ENCODE measurements at regions not wholly inside any gene's neighbourhood (a gene's known extent, or its start where the extent isn't known, plus 50 kb on each side); places are given as distances from the start of the nearest gene placed in this dataset.

DNA sequence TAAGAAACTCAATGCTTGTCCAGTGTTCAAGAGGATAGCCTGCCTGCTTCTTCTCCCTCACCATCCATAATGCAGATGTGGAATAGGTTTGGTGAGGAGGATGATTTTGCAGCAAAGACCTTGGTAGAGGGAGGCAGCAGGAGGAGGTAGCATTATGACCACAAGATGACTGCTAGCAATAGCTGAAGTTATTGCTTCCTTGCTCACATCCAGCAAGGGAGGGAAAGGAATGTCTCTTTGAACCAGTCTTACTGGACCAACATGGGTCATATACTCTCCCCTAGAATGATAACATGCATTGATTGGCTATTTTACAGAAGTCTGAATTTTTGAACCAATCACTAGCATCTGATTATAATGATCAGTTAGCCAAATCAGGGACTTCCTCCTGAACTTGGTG, 607.6 kb downstream of the EBF1 start:
- TF ChIP-seq CTCF (IDR thresholded peaks at IDR 0.05) = no peak
- H3K36me3 ChIP-seq = no peaks in the 10 kb centered on the region
- DNase-seq (ENCODE audit: low spot score) = no peak

DNA sequence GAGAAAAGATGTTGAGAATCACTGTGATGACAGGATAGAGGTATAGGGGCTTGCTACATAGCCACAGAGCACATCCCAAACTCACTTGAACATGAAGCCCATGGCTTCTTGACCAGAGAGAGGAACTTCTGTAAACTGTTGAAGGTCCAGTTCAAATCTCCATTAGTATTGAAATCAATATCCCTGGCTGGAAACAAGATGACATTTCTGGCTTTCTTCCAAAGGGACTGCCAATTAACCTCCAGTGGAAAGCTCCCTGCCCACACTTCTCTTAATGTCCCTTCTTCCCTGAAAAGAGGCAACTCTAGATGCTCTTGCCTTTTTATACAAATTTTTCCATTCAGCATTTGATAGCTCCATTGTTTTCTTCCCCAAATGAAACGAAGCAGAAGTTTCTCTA, 612.1 kb downstream of the EBF1 start:
- peak overlapping the region in 1 of 2 donors; percentile 20 for H3K27ac ChIP-seq

More for the DNA sequence above, 607.6 kb downstream of the EBF1 start:
- H3K27ac ChIP-seq = no peak overlapping the region
- H3K4me1 ChIP-seq = no peaks in the 10 kb centered on the region
- H3K9me3 ChIP-seq = no peaks in the 10 kb centered on the region
- H3K27me3 ChIP-seq = no peaks in the 10 kb centered on the region
- no peak overlapping the region for H3K4me3 ChIP-seq

DNA sequence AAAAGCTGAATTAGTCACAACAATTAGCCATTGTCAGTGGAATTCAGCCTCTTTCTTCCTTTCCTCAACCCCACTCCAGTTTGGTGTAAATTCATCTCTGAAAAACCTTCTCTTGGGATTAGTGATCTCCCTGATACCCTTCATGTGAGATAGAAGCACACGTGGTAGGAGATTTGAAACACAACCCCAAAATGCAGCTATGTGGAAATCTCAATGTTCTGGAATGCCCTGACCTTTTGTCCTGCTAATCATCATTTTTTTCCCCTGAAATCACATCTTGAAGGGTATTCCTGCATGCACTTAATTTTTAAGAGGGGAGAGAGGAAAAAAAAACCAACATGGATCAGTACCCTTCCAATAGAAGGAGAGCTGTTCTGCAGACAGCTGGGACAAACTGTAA, 612.6 kb downstream of the EBF1 start:
- no peaks in the 10 kb centered on the region for H3K36me3 ChIP-seq
- no peaks in the 10 kb centered on the region for H3K9me3 ChIP-seq
- no peak for TF ChIP-seq CTCF (IDR thresholded peaks at IDR 0.05)
- no peaks in the 10 kb centered on the region for H3K27me3 ChIP-seq
- peak overlapping the region in 1 of 2 donors; percentile 31 for H3K27ac ChIP-seq
- H3K4me1 ChIP-seq = peaks cover 0 to 30% of the 10 kb centered on the region in 2 donors
- DNase-seq (ENCODE audit: low spot score) = no peak
- no peak overlapping the region for H3K4me3 ChIP-seq

More for the DNA sequence above, 612.1 kb downstream of the EBF1 start:
- H3K9me3 ChIP-seq = no peaks in the 10 kb centered on the region
- no peak for DNase-seq (ENCODE audit: low spot score)
- TF ChIP-seq CTCF (IDR thresholded peaks at IDR 0.05) = no peak
- H3K27me3 ChIP-seq = no peaks in the 10 kb centered on the region
- H3K36me3 ChIP-seq = no peaks in the 10 kb centered on the region
- peaks cover 0 to 30% of the 10 kb centered on the region in 2 donors for H3K4me1 ChIP-seq
- H3K4me3 ChIP-seq = no peak overlapping the region

GRCh38 chr5:158486566-158486965, 613.1 kb downstream of the EBF1 start:
- Histone ChIP-seq H3K36me3 (no peaks in the 10 kb centered on the region), H3K27me3 (no peaks in the 10 kb centered on the region), H3K27ac (peak overlapping the region in 1 of 2 donors; percentile 31), H3K4me3 (no peak overlapping the region), H3K9me3 (no peaks in the 10 kb centered on the region), H3K4me1 (peaks cover 0 to 30% of the 10 kb centered on the region in 2 donors)
- TF ChIP-seq CTCF (IDR thresholded peaks at IDR 0.05) = no peak
- no peak for DNase-seq (ENCODE audit: low spot score)

GRCh38 chr5:158485604-158486081, 614.1 kb downstream of the EBF1 start:
- TF ChIP-seq CTCF (IDR thresholded peaks at IDR 0.05) = no peak
- no peak overlapping the region for H3K4me3 ChIP-seq
- H3K36me3 ChIP-seq = no peaks in the 10 kb centered on the region
- DNase-seq (ENCODE audit: low spot score) = peak; percentile 66
- H3K4me1 ChIP-seq = peaks cover 0 to 30% of the 10 kb centered on the region in 2 donors
- H3K27ac ChIP-seq = peak overlapping the region; percentile 35 to 62
- no peaks in the 10 kb centered on the region for H3K9me3 ChIP-seq
- no peaks in the 10 kb centered on the region for H3K27me3 ChIP-seq

DNA sequence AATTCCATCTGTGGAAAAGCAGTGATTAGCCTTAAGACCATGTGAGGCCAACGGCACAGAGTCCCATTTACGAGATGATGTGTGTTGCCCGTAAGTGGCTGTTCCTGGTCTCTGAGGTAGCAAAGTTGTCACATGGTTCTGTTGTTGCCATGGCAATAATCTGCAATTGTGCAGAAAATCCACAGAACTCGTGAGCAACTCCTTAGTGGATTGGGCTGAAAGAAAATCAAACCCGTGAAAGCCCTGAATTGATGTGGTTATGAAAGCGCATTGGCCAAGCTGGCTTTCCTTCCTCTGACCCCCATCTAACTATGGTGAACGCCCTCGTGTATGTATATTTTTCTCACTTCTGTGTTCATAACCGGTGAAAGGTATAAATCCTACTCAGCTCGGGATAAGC, 614.7 kb downstream of the EBF1 start:
- peak overlapping the region; percentile 35 to 62 for H3K27ac ChIP-seq
- no peaks in the 10 kb centered on the region for H3K9me3 ChIP-seq
- peak; percentile 76 for DNase-seq (ENCODE audit: low spot score)
- no peaks in the 10 kb centered on the region for H3K36me3 ChIP-seq
- peaks cover 0 to 30% of the 10 kb centered on the region in 2 donors for H3K4me1 ChIP-seq
- no peak for TF ChIP-seq CTCF (IDR thresholded peaks at IDR 0.05)
- H3K27me3 ChIP-seq = no peaks in the 10 kb centered on the region
- no peak overlapping the region for H3K4me3 ChIP-seq
